ENCODE measurements at regions not wholly inside any gene's neighbourhood (a gene's known extent, or its start where the extent isn't known, plus 50 kb on each side); places are given as distances from the start of the nearest gene placed in this dataset.
"Not testable (repeated sequence)": the region's sequence is repeated elsewhere in the genome, so short reads cannot be mapped to it uniquely, and the experiment has no call there.

- H3K27ac Mint-ChIP-seq = no peak overlapping the region
- no peak overlapping the region for H3K4me3 Mint-ChIP-seq
- H3K9me3 Mint-ChIP-seq = no peaks in the 10 kb centered on the region
- no peak for DNase-seq
- H3K4me1 Mint-ChIP-seq = no peaks in the 10 kb centered on the region
- ChIA-PET POLR2A (no interaction called here), CTCF (no interaction called here)
- no peaks in the 10 kb centered on the region for H3K36me3 Mint-ChIP-seq (ENCODE audit: low read depth)
- no peaks in the 10 kb centered on the region for H3K27me3 Mint-ChIP-seq
Measured at GRCh38 chr15:96648866-96649265, 318.4 kb downstream of the NR2F2 start.

- ChIA-PET POLR2A (no interaction called here), CTCF (no interaction called here)
- Mint-ChIP-seq H3K27me3 (no peaks in the 10 kb centered on the region), H3K36me3 (ENCODE audit: low read depth) (no peaks in the 10 kb centered on the region), H3K4me1 (no peaks in the 10 kb centered on the region), H3K4me3 (no peak overlapping the region), H3K27ac (no peak overlapping the region), H3K9me3 (peaks cover 2% of the 10 kb centered on the region)
- no peak for DNase-seq
Measured at GRCh38 chr15:96657096-96657495, 326.6 kb downstream of the NR2F2 start.

GRCh38 chr15:96666979-96667378, 336.5 kb downstream of the NR2F2 start:
- H3K4me3 Mint-ChIP-seq; CTCF ChIA-PET; POLR2A ChIA-PET; H3K4me1 Mint-ChIP-seq; H3K9me3 Mint-ChIP-seq; DNase-seq; H3K27me3 Mint-ChIP-seq; H3K27ac Mint-ChIP-seq; H3K36me3 Mint-ChIP-seq (ENCODE audit: low read depth): not testable (repeated sequence)

- Mint-ChIP-seq H3K36me3 (ENCODE audit: low read depth) (no peaks in the 10 kb centered on the region), H3K9me3 (peaks cover 2% of the 10 kb centered on the region), H3K27me3 (no peaks in the 10 kb centered on the region), H3K27ac (no peak overlapping the region), H3K4me3 (no peak overlapping the region), H3K4me1 (no peaks in the 10 kb centered on the region)
- DNase-seq = no peak
- ChIA-PET POLR2A (no interaction called here), CTCF (no interaction called here)
Measured at GRCh38 chr15:96670389-96670788, 339.9 kb downstream of the NR2F2 start.

- H3K27me3 Mint-ChIP-seq = no peaks in the 10 kb centered on the region
- peaks cover 2% of the 10 kb centered on the region for H3K9me3 Mint-ChIP-seq
- no peaks in the 10 kb centered on the region for H3K4me1 Mint-ChIP-seq
- H3K36me3 Mint-ChIP-seq (ENCODE audit: low read depth) = no peaks in the 10 kb centered on the region
- H3K27ac Mint-ChIP-seq = no peak overlapping the region
- DNase-seq = no peak
- H3K4me3 Mint-ChIP-seq = no peak overlapping the region
- POLR2A ChIA-PET = no interaction called here
- CTCF ChIA-PET = no interaction called here
Measured at GRCh38 chr15:96672629-96673028, 342.1 kb downstream of the NR2F2 start.

GRCh38 chr15:96678386-96678785, 347.9 kb downstream of the NR2F2 start:
- Mint-ChIP-seq H3K27me3 (no peaks in the 10 kb centered on the region), H3K9me3 (peaks cover 2% of the 10 kb centered on the region), H3K4me3 (no peak overlapping the region), H3K4me1 (no peaks in the 10 kb centered on the region), H3K36me3 (ENCODE audit: low read depth) (no peaks in the 10 kb centered on the region), H3K27ac (no peak overlapping the region)
- ChIA-PET CTCF (no interaction called here), POLR2A (no interaction called here)
- no peak for DNase-seq

GRCh38 chr15:96687388-96688107, 357.0 kb downstream of the NR2F2 start:
- DNase-seq = no peak
- no peaks in the 10 kb centered on the region for H3K36me3 Mint-ChIP-seq (ENCODE audit: low read depth)
- no peak overlapping the region for H3K27ac Mint-ChIP-seq
- POLR2A ChIA-PET = no interaction called here
- H3K27me3 Mint-ChIP-seq = no peaks in the 10 kb centered on the region
- no peaks in the 10 kb centered on the region for H3K9me3 Mint-ChIP-seq
- H3K4me3 Mint-ChIP-seq = no peak overlapping the region
- CTCF ChIA-PET = no interaction called here
- H3K4me1 Mint-ChIP-seq = no peaks in the 10 kb centered on the region

- DNase-seq = no peak
- no peaks in the 10 kb centered on the region for H3K27me3 Mint-ChIP-seq
- H3K36me3 Mint-ChIP-seq (ENCODE audit: low read depth) = no peaks in the 10 kb centered on the region
- ChIA-PET CTCF (no interaction called here), POLR2A (no interaction called here)
- H3K9me3 Mint-ChIP-seq = no peaks in the 10 kb centered on the region
- H3K4me3 Mint-ChIP-seq = no peak overlapping the region
- H3K27ac Mint-ChIP-seq = no peak overlapping the region
- no peaks in the 10 kb centered on the region for H3K4me1 Mint-ChIP-seq
Measured at GRCh38 chr15:96690733-96691132, 360.2 kb downstream of the NR2F2 start.

GRCh38 chr15:96692826-96693225, 362.3 kb downstream of the NR2F2 start:
- H3K4me3 Mint-ChIP-seq = no peak overlapping the region
- no peaks in the 10 kb centered on the region for H3K27me3 Mint-ChIP-seq
- no peaks in the 10 kb centered on the region for H3K36me3 Mint-ChIP-seq (ENCODE audit: low read depth)
- no peak for DNase-seq
- POLR2A ChIA-PET = no interaction called here
- CTCF ChIA-PET = no interaction called here
- no peak overlapping the region for H3K27ac Mint-ChIP-seq
- no peaks in the 10 kb centered on the region for H3K4me1 Mint-ChIP-seq
- no peaks in the 10 kb centered on the region for H3K9me3 Mint-ChIP-seq

- Mint-ChIP-seq H3K27me3 (no peaks in the 10 kb centered on the region), H3K9me3 (no peaks in the 10 kb centered on the region), H3K4me1 (no peaks in the 10 kb centered on the region), H3K4me3 (no peak overlapping the region), H3K36me3 (ENCODE audit: low read depth) (no peaks in the 10 kb centered on the region), H3K27ac (no peak overlapping the region)
- DNase-seq = no peak
- POLR2A ChIA-PET = no interaction called here
- CTCF ChIA-PET = no interaction called here
Measured at GRCh38 chr15:96693515-96693914, 363.0 kb downstream of the NR2F2 start.

GRCh38 chr15:96693990-96694517, 363.6 kb downstream of the NR2F2 start:
- CTCF ChIA-PET = interaction anchor here (0.7 kb wide), 1 partner anchor 12 kb away, joined by 4 read pairs; no protein-coding TSS in a partner anchor
- DNase-seq = no peak
- Mint-ChIP-seq H3K4me1 (no peaks in the 10 kb centered on the region), H3K9me3 (no peaks in the 10 kb centered on the region), H3K27me3 (no peaks in the 10 kb centered on the region), H3K27ac (no peak overlapping the region), H3K4me3 (no peak overlapping the region), H3K36me3 (ENCODE audit: low read depth) (no peaks in the 10 kb centered on the region)
- POLR2A ChIA-PET = no interaction called here

- H3K9me3 Mint-ChIP-seq = no peaks in the 10 kb centered on the region
- no peak overlapping the region for H3K27ac Mint-ChIP-seq
- no peak for DNase-seq
- ChIA-PET CTCF (no interaction called here), POLR2A (no interaction called here)
- H3K27me3 Mint-ChIP-seq = no peaks in the 10 kb centered on the region
- no peaks in the 10 kb centered on the region for H3K36me3 Mint-ChIP-seq (ENCODE audit: low read depth)
- H3K4me3 Mint-ChIP-seq = no peak overlapping the region
- no peaks in the 10 kb centered on the region for H3K4me1 Mint-ChIP-seq
Measured at GRCh38 chr15:96695426-96695825, 364.9 kb downstream of the NR2F2 start.

- POLR2A ChIA-PET = no interaction called here
- no peaks in the 10 kb centered on the region for H3K36me3 Mint-ChIP-seq (ENCODE audit: low read depth)
- H3K4me1 Mint-ChIP-seq = no peaks in the 10 kb centered on the region
- no peaks in the 10 kb centered on the region for H3K27me3 Mint-ChIP-seq
- H3K9me3 Mint-ChIP-seq = no peaks in the 10 kb centered on the region
- no peak for DNase-seq
- no peak overlapping the region for H3K4me3 Mint-ChIP-seq
- no peak overlapping the region for H3K27ac Mint-ChIP-seq
- CTCF ChIA-PET = no interaction called here
Measured at GRCh38 chr15:96699871-96700401, 369.4 kb downstream of the NR2F2 start.

GRCh38 chr15:96700555-96700954, 370.1 kb downstream of the NR2F2 start:
- POLR2A ChIA-PET = no interaction called here
- Mint-ChIP-seq H3K36me3 (ENCODE audit: low read depth) (no peaks in the 10 kb centered on the region), H3K9me3 (no peaks in the 10 kb centered on the region), H3K27ac (no peak overlapping the region), H3K27me3 (no peaks in the 10 kb centered on the region), H3K4me3 (no peak overlapping the region), H3K4me1 (no peaks in the 10 kb centered on the region)
- no peak for DNase-seq
- CTCF ChIA-PET = no interaction called here

Measured in activated CD4-positive, alpha-beta T cell treated with anti-CD3 and anti-CD28 coated beads, Interleukin-2, amount 10 ng/mL, durations not matched to agents 7 days and 5 days (primary cell).